ENCODE measurements at regions not wholly inside any gene's neighbourhood (a gene's known extent, or its start where the extent isn't known, plus 50 kb on each side); places are given as distances from the start of the nearest gene placed in this dataset.

DNA sequence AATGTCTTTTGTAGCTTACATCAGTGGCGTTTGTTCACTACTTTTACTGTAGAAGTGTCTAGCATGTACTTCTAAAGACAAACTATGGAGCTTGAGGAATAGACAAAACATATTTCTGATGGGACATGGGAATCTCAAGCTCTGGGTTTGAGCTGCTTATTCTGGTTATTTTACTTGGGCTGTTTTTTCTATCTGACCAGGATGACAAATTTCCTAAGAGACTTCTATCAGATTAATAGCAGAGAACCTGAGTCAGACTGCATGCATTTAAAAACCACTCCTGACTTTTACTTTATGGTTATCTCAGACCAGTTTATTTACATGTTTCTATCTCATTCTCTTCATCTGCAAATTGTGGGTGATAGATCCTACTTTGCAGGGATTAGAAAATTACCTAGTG, 1282.3 kb upstream of the GJE1 start:
- Histone ChIP-seq H3K4me1 (no peaks in the 10 kb centered on the region), H3K27me3 (no peaks in the 10 kb centered on the region), H3K36me3 (no peaks in the 10 kb centered on the region), H3K27ac (no peak overlapping the region), H3K4me3 (no peak overlapping the region), H3K9me3 (no peaks in the 10 kb centered on the region)
- TF ChIP-seq POLR2A (IDR thresholded peaks at IDR 0.05) = no peak
- no peak for DNase-seq

DNA sequence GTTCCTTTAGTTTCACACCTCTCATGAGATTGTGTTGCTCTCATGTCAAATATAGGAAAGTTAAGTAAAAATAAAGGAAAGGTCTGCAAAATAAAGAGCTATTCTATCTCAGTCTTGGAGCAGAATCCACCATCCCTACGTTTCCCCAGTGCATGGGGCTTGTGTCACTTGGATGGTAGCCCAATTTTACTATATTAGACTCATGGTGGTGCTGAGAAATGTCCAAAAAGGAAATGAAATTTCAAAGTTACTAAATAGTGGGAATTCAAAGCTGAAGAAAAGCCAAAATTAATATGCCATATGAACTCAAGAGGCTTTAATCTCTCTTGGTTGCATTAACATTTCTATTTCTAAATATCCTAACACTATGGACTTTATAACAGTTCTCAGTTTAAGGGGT, 1283.3 kb upstream of the GJE1 start:
- no peak overlapping the region for H3K4me3 ChIP-seq
- DNase-seq = no peak
- no peak overlapping the region for H3K27ac ChIP-seq
- H3K36me3 ChIP-seq = no peaks in the 10 kb centered on the region
- no peaks in the 10 kb centered on the region for H3K9me3 ChIP-seq
- no peaks in the 10 kb centered on the region for H3K27me3 ChIP-seq
- no peak for TF ChIP-seq POLR2A (IDR thresholded peaks at IDR 0.05)
- TF ChIP-seq, protein P1, sequence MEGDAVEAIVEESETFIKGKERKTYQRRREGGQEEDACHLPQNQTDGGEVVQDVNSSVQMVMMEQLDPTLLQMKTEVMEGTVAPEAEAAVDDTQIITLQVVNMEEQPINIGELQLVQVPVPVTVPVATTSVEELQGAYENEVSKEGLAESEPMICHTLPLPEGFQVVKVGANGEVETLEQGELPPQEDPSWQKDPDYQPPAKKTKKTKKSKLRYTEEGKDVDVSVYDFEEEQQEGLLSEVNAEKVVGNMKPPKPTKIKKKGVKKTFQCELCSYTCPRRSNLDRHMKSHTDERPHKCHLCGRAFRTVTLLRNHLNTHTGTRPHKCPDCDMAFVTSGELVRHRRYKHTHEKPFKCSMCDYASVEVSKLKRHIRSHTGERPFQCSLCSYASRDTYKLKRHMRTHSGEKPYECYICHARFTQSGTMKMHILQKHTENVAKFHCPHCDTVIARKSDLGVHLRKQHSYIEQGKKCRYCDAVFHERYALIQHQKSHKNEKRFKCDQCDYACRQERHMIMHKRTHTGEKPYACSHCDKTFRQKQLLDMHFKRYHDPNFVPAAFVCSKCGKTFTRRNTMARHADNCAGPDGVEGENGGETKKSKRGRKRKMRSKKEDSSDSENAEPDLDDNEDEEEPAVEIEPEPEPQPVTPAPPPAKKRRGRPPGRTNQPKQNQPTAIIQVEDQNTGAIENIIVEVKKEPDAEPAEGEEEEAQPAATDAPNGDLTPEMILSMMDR (IDR thresholded peaks at IDR 0.05) = no peak
- no peaks in the 10 kb centered on the region for H3K4me1 ChIP-seq

DNA sequence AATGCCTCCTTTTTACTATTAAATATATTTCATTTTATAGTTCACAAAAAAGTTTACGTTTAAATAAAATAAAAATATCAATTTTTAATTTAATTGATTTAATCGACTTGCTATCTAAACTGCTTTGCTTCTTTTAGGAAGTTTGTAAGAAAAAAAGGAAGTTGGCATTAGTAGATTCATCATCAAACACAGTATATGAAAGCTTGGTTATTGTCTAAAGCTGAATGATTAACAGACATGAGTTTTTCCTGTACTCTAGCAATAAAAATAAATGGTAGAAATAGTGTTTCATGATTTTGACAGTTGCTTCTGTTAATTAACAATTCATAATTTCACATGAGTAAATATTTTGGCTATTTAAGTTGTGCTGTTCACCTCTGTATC, 1285.5 kb upstream of the GJE1 start:
- Histone ChIP-seq H3K9me3 (no peaks in the 10 kb centered on the region), H3K4me1 (no peaks in the 10 kb centered on the region), H3K36me3 (no peaks in the 10 kb centered on the region), H3K4me3 (no peak overlapping the region), H3K27me3 (no peaks in the 10 kb centered on the region), H3K27ac (no peak overlapping the region)
- no peak for TF ChIP-seq POLR2A (IDR thresholded peaks at IDR 0.05)
- TF ChIP-seq, protein P1 (IDR thresholded peaks at IDR 0.05) = no peak
- no peak for DNase-seq

DNA sequence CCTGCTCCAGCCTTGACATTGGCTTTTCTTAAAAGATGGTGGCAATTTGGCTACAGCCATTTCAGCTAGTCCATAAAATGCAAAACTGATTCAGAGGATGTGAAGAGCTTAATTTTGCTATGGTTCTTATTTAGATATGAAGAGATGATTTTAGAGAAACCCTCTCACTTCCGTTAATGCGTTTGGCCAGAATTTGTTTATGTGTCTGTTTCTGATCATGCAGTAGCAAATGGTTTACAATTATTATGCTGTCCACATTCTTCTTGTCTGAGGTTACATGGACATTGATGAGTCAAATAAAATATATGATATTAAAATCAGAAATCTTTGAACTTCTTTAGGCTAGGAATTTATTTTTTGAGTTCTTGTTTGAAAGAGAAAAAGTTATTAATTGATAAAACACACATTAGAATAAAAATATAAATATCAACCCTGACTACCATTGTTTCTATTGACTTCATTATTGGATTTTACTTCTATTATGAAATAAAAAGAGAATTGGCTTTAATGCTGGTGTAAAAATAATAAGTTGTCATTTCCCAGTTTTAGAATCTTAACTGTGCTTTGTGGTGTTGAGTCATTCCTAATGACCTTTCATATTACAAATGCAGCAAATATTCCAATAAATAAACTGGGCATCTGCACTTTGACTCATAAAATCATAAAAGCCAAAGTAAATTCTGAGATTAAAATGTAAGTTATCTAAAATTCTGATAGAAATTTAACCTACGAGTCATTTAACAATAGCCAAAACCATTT, 1286.0 kb upstream of the GJE1 start:
- H3K36me3 ChIP-seq = no peaks in the 10 kb centered on the region
- H3K27ac ChIP-seq = no peak overlapping the region
- no peaks in the 10 kb centered on the region for H3K9me3 ChIP-seq
- TF ChIP-seq, protein P1 (IDR thresholded peaks at IDR 0.05) = no peak
- TF ChIP-seq POLR2A (IDR thresholded peaks at IDR 0.05) = no peak
- H3K27me3 ChIP-seq = no peaks in the 10 kb centered on the region
- no peak overlapping the region for H3K4me3 ChIP-seq
- H3K4me1 ChIP-seq = no peaks in the 10 kb centered on the region
- no peak for DNase-seq

DNA sequence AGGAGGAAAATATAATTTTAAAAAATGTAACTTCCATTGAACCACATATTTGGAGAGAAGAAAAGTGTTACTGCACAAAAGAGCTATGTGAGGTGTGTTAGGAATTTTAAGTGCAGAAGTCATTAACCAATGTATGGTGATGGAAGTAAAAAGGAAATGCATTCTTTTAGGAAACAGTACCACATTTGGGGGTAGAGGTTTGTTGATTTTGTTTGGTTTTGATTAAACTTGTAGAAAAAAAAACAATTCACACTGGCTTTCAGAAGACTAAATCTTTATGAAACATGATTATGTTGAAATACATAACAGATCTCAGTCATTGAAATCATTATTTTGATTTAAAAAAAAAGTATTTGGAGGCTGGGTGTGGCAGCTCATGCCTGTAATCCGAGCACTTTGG, 1287.0 kb upstream of the GJE1 start:
- no peak for DNase-seq
- Histone ChIP-seq H3K36me3 (no peaks in the 10 kb centered on the region), H3K4me3 (no peak overlapping the region), H3K27ac (no peak overlapping the region), H3K27me3 (no peaks in the 10 kb centered on the region), H3K4me1 (no peaks in the 10 kb centered on the region), H3K9me3 (no peaks in the 10 kb centered on the region)
- TF ChIP-seq, protein P1 (IDR thresholded peaks at IDR 0.05) = no peak
- no peak for TF ChIP-seq POLR2A (IDR thresholded peaks at IDR 0.05)

DNA sequence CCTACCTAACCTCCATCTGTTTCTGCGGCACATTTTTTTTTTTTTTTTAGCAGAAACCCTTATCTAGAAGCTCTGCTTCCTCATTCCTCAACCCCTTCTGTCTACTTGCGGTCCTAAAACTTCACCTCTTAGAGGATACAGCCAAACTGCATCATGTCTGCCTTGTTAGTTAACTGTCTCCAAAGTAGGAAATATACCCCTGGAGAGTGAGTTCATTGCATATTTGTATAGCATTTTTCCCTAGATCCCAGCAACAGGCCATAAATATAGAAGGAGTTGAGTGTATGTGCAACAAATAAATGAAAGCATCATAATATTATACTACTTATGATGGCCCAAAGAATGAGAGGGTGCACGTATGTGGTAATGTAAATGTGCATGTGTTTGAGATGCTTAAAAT, 1288.6 kb upstream of the GJE1 start:
- Histone ChIP-seq H3K9me3 (no peaks in the 10 kb centered on the region), H3K27ac (no peak overlapping the region), H3K27me3 (no peaks in the 10 kb centered on the region), H3K4me3 (no peak overlapping the region), H3K36me3 (no peaks in the 10 kb centered on the region), H3K4me1 (no peaks in the 10 kb centered on the region)
- no peak for TF ChIP-seq POLR2A (IDR thresholded peaks at IDR 0.05)
- TF ChIP-seq, protein P1 (IDR thresholded peaks at IDR 0.05) = no peak
- no peak for DNase-seq

Measured in Peyer's patch (tissue), 4 donors.